ENCODE measurements at regions not wholly inside any gene's neighbourhood (a gene's known extent, or its start where the extent isn't known, plus 50 kb on each side); places are given as distances from the start of the nearest gene placed in this dataset.

DNA sequence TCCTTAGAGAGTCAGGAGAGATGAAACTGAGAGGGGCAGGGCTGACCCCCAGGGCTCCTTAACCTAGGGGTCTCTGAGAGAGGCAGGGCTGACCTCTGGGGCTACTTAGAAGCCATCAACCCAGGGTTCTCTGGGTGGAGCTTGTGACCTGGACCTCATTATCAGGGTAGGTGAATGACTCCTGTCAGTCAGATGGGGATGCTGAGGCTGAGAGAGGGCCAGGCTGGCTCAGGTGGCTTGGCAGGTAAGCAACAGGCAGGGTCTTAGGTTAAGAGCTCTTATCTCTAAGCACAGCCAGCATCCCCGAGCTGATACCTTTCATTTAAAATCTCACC lies 160.9 kb downstream of the PTPRU start:
- no peak for TF ChIP-seq EZH2 (IDR thresholded peaks at IDR 0.05; ENCODE audit: low read length)
- TF ChIP-seq, protein P1, sequence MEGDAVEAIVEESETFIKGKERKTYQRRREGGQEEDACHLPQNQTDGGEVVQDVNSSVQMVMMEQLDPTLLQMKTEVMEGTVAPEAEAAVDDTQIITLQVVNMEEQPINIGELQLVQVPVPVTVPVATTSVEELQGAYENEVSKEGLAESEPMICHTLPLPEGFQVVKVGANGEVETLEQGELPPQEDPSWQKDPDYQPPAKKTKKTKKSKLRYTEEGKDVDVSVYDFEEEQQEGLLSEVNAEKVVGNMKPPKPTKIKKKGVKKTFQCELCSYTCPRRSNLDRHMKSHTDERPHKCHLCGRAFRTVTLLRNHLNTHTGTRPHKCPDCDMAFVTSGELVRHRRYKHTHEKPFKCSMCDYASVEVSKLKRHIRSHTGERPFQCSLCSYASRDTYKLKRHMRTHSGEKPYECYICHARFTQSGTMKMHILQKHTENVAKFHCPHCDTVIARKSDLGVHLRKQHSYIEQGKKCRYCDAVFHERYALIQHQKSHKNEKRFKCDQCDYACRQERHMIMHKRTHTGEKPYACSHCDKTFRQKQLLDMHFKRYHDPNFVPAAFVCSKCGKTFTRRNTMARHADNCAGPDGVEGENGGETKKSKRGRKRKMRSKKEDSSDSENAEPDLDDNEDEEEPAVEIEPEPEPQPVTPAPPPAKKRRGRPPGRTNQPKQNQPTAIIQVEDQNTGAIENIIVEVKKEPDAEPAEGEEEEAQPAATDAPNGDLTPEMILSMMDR (optimal IDR thresholded peaks at IDR 0.05 in 1 of 3, IDR thresholded peaks at IDR 0.05 in 1 of 3, conservative IDR thresholded peaks at IDR 0.05 in 1 of 3; ENCODE audit: extremely low read depth in 1 of 3, insufficient read depth in 2 of 3, low read length in 3 of 3), result no peak

All from keratinocyte (primary cell).